Neural cell (in vitro differentiated cells): ENCODE measurements at regions not wholly inside any gene's neighbourhood (a gene's known extent, or its start where the extent isn't known, plus 50 kb on each side); places are given as distances from the start of the nearest gene placed in this dataset.

Experiments used
- H2AFZ ChIP-seq: fragments of 200-600, 300-800 bp; sonication (generic), shearing (Covaris generic); 2 replicates; pipeline ENCODE4 v1.6.0; 2014; ENCODE audit warnings: low read depth, mild to moderate bottlenecking, antibody characterized with exemption, low read length, moderate library complexity
- H3F3A ChIP-seq: fragments of 200-600 bp; shearing (Covaris generic); 2 replicates; pipeline ENCODE4 v1.6.1; 2016; ENCODE audit warnings: mild to moderate bottlenecking, moderate library complexity, mixed read lengths, antibody characterized with exemption, low read length; ENCODE audit not compliant: insufficient read depth, poor library complexity, severe bottlenecking
- H3K27ac ChIP-seq: fragments of 200-600, 300-800 bp; sonication (generic), shearing (Covaris generic); 2 replicates; pipeline ENCODE4 v1.5.1; 2014; ENCODE audit warnings: mild to moderate bottlenecking, low read length, moderate library complexity
- H3K27me3 ChIP-seq: fragments of 300-800, 200-600 bp; sonication (generic), shearing (Covaris generic); 2 replicates; pipeline ENCODE4 v1.6.0; 2014; ENCODE audit warnings: mild to moderate bottlenecking, low read depth, low read length, moderate library complexity; ENCODE audit not compliant: insufficient read depth
- H3K36me3 ChIP-seq: fragments of 300-800, 200-600 bp; sonication (generic), shearing (Covaris generic); 2 replicates; pipeline ENCODE4 v1.5.1; 2014; ENCODE audit warnings: mild to moderate bottlenecking, antibody characterized with exemption, low read length, moderate library complexity; ENCODE audit not compliant: insufficient read depth
- H3K4me2 ChIP-seq: fragments of 300-800, 200-600 bp; sonication (generic), shearing (Covaris generic); 2 replicates; pipeline ENCODE4 v1.6.0; 2014; ENCODE audit warnings: mild to moderate bottlenecking, low read length
- H3K4me3 ChIP-seq: fragments of 300-800, 200-600 bp; sonication (generic), shearing (Covaris generic); 2 replicates; pipeline ENCODE4 v1.5.1; 2014; ENCODE audit warnings: mild to moderate bottlenecking, low read length, moderate library complexity
- H3K79me2 ChIP-seq: fragments of 200-600 bp; shearing (Covaris generic); replicated peaks from 2 replicates; pipeline ENCODE4 v1.6.0; 2014; ENCODE audit warnings: mild to moderate bottlenecking, low read length, moderate library complexity; ENCODE audit not compliant: insufficient read depth
- H3K9ac ChIP-seq: fragments of 300-800, 200-600 bp; sonication (generic), shearing (Covaris generic); 2 replicates; pipeline ENCODE4 v1.6.1; 2016; ENCODE audit warnings: mild to moderate bottlenecking, low read length, mixed read lengths
- H3K9me2 ChIP-seq: fragments of 200-600 bp; shearing (Covaris generic); 2 replicates; pipeline ENCODE4 v1.6.1; 2016; ENCODE audit warnings: mild to moderate bottlenecking, low read length, mixed read lengths; ENCODE audit not compliant: insufficient read depth
- H3K9me3 ChIP-seq: fragments of 200-600, 300-800 bp; sonication (generic), shearing (Covaris generic); 2 replicates; pipeline ENCODE4 v1.6.1; 2016; ENCODE audit warnings: mild to moderate bottlenecking, mixed run types, low read length, moderate library complexity, mixed read lengths
- H4K20me1 ChIP-seq: fragments of 200-600 bp; shearing (Covaris generic); 2 replicates; pipeline ENCODE4 v1.6.1; 2016; ENCODE audit warnings: mild to moderate bottlenecking, mixed run types; ENCODE audit not compliant: insufficient read depth
- CTCF ChIP-seq: fragments of 450-650 bp; IDR thresholded peaks from 2 replicates; pipeline ENCODE4 v1.5.1; 2014; ENCODE audit warnings: antibody characterized with exemption, mild to moderate bottlenecking, moderate library complexity; ENCODE audit not compliant: poor library complexity, severe bottlenecking
- EP300 ChIP-seq: fragments of 450-650 bp; conservative IDR thresholded peaks from 2 replicates; pipeline ENCODE4 v1.6.1; 2014; ENCODE audit warnings: antibody characterized with exemption, mild to moderate bottlenecking, moderate library complexity; ENCODE audit not compliant: poor library complexity, severe bottlenecking
- EZH2 ChIP-seq: fragments of 200-600, 300-800 bp; shearing (Covaris generic), sonication (generic); IDR thresholded peaks from 2 replicates; pipeline ENCODE4 v1.6.1; 2014; ENCODE audit warnings: antibody characterized with exemption, low read length, borderline replicate concordance, mild to moderate bottlenecking; ENCODE audit not compliant: insufficient read depth, poor library complexity, severe bottlenecking
- MXI1 ChIP-seq: fragments of 450-650 bp; conservative IDR thresholded peaks from 2 replicates; pipeline ENCODE4 v1.6.1; 2014; ENCODE audit warnings: antibody characterized with exemption, mild to moderate bottlenecking; ENCODE audit not compliant: poor library complexity, severe bottlenecking
- POLR2AphosphoS5 ChIP-seq: IDR thresholded peaks from 2 replicates; pipeline ENCODE4 v1.6.1; 2012
- RAD21 ChIP-seq: fragments of 450-650 bp; conservative IDR thresholded peaks from 2 replicates; pipeline ENCODE4 v1.6.1; 2014; ENCODE audit warnings: antibody characterized with exemption, mild to moderate bottlenecking, moderate library complexity
- REST ChIP-seq: IDR thresholded peaks from 2 replicates; pipeline ENCODE4 v1.6.1; 2012; ENCODE audit warnings: borderline replicate concordance
- SMC3 ChIP-seq: fragments of 450-650 bp; conservative IDR thresholded peaks from 2 replicates; pipeline ENCODE4 v1.6.1; 2014; ENCODE audit warnings: antibody characterized with exemption, mild to moderate bottlenecking, moderate library complexity; ENCODE audit not compliant: poor library complexity
- TAF1 ChIP-seq: IDR thresholded peaks from 2 replicates; pipeline ENCODE4 v1.6.1; 2012; ENCODE audit warnings: low read depth

- H3K79me2 ChIP-seq = no peaks in the 10 kb centered on the region
- H2AFZ ChIP-seq = no peak overlapping the region
- H3K27ac ChIP-seq = no peak overlapping the region
- H3K4me3 ChIP-seq = no peak overlapping the region
- no peaks in the 10 kb centered on the region for H4K20me1 ChIP-seq
- TF ChIP-seq MXI1 = no peak
- no peak for TF ChIP-seq RAD21
- no peak for TF ChIP-seq CTCF
- no peak for TF ChIP-seq POLR2AphosphoS5
- TF ChIP-seq REST = no peak
- TF ChIP-seq EP300 = no peak
- no peak for TF ChIP-seq TAF1
- no peak for TF ChIP-seq EZH2
- TF ChIP-seq SMC3 = no peak
- H3K9me2 ChIP-seq = no peaks in the 10 kb centered on the region
- H3K36me3 ChIP-seq = no peaks in the 10 kb centered on the region
- no peak overlapping the region for H3K4me2 ChIP-seq
- H3K27me3 ChIP-seq = no peaks in the 10 kb centered on the region
- H3F3A ChIP-seq = no peaks in the 10 kb centered on the region
- H3K9me3 ChIP-seq = no peaks in the 10 kb centered on the region
- H3K9ac ChIP-seq = no peak overlapping the region
Observed at GRCh38 chr7:52431082-52431815, 604.2 kb upstream of the POM121L12 start.

- no peak overlapping the region for H3K27ac ChIP-seq
- no peak for TF ChIP-seq REST
- TF ChIP-seq EZH2 = no peak
- no peak for TF ChIP-seq MXI1
- no peak for TF ChIP-seq EP300
- no peak for TF ChIP-seq TAF1
- no peak for TF ChIP-seq RAD21
- TF ChIP-seq POLR2AphosphoS5 = no peak
- TF ChIP-seq CTCF = no peak
- TF ChIP-seq SMC3 = no peak
- H3K4me2 ChIP-seq = no peak overlapping the region
- H3K79me2 ChIP-seq = no peaks in the 10 kb centered on the region
- H3K9me3 ChIP-seq = no peaks in the 10 kb centered on the region
- H3F3A ChIP-seq = no peaks in the 10 kb centered on the region
- H3K9me2 ChIP-seq = no peaks in the 10 kb centered on the region
- H3K27me3 ChIP-seq = no peaks in the 10 kb centered on the region
- H3K4me3 ChIP-seq = no peak overlapping the region
- H2AFZ ChIP-seq = no peak overlapping the region
- H3K36me3 ChIP-seq = no peaks in the 10 kb centered on the region
- H3K9ac ChIP-seq = no peak overlapping the region
- no peaks in the 10 kb centered on the region for H4K20me1 ChIP-seq
Observed at GRCh38 chr7:52423251-52423650, 612.2 kb upstream of the POM121L12 start.
